ENCODE measurements at regions not wholly inside any gene's neighbourhood (a gene's known extent, or its start where the extent isn't known, plus 50 kb on each side); places are given as distances from the start of the nearest gene placed in this dataset.

GRCh38 chr7:125572414-125572813 is 642.8 kb upstream of the POT1 start:
- TF ChIP-seq REST (IDR thresholded peaks at IDR 0.05; ENCODE audit: low read depth) (no peak), NFIC (IDR thresholded peaks at IDR 0.05) (no peak)

Data from Ishikawa (cell line).